Mammary epithelial cell (primary cell): ENCODE measurements at regions not wholly inside any gene's neighbourhood (a gene's known extent, or its start where the extent isn't known, plus 50 kb on each side); places are given as distances from the start of the nearest gene placed in this dataset.

ENCODE experiments used
- CTCF ChIP-seq, 2 donors: IDR thresholded peaks in 1 of 2; conservative IDR thresholded peaks in 1 of 2; 2 replicates each; pipeline ENCODE4 v1.5.1; 2011 to 2012; ENCODE audit warnings: inconsistent platforms in 2 of 2, low read length in 2 of 2, mild to moderate bottlenecking in 2 of 2, control low read depth in 1 of 2, low read depth in 1 of 2; ENCODE audit not compliant: insufficient read depth in 1 of 2; ENCODE audit errors: extremely low read depth in 1 of 2
- EZH2 ChIP-seq: IDR thresholded peaks from 2 replicates; pipeline ENCODE4 v1.6.1; 2012; ENCODE audit warnings: low read length, inconsistent platforms, borderline replicate concordance

DNA sequence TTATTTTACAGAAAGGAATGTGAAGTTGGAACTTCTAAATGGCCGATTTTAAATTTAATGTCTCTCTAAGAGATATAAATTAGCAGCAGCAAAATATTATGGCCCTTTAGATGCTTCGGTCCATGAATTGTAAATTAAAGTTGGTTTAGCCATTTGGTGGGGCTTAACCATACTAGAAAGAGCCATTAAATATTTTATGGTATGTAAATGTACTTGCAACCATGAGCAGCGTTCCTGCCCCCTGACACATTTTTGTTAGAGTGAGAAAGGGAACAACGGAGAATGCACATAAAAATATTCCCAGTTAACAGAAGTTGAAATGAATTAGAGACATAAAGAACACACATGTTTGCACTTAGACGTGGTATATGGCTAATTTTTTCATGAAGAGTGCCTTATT lies 237.9 kb downstream of the MYLK4 start:
- TF ChIP-seq CTCF (conservative IDR thresholded peaks at IDR 0.05 in 1 of 2, IDR thresholded peaks at IDR 0.05 in 1 of 2; ENCODE audit: extremely low read depth in 1 of 2, insufficient read depth in 1 of 2, low read depth in 1 of 2, low read length in 2 of 2): no peak
- TF ChIP-seq EZH2: no peak
